ENCODE measurements at regions not wholly inside any gene's neighbourhood (a gene's known extent, or its start where the extent isn't known, plus 50 kb on each side); places are given as distances from the start of the nearest gene placed in this dataset.

GRCh38 chr1:4486408-4487120 lies 167.8 kb upstream of the AJAP1 start:
- TF ChIP-seq CTCF (IDR thresholded peaks at IDR 0.05) (no peak), POLR2A (IDR thresholded peaks at IDR 0.05) (no peak)
